ENCODE measurements at regions not wholly inside any gene's neighbourhood (a gene's known extent, or its start where the extent isn't known, plus 50 kb on each side); places are given as distances from the start of the nearest gene placed in this dataset.

DNA sequence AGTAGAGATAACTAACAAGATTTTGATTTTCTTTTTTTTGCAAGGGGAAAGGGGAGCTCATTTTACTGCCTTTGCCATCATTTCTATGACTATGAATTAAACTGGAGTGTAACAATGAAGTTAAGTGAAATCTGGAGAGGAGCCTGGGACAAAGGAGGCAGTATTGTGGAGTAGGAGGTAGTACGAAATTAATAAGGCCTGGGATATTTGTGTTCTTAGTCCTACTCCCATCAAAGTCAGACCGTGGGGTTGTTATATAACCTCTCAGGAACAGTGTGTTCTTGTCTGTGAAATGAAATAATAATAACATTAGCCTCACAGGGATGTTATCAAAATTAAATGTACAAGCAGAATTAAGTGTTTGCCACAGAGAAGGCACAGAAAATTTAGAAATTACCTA, 204.3 kb upstream of the EMCN start:
- TF ChIP-seq, protein P1, sequence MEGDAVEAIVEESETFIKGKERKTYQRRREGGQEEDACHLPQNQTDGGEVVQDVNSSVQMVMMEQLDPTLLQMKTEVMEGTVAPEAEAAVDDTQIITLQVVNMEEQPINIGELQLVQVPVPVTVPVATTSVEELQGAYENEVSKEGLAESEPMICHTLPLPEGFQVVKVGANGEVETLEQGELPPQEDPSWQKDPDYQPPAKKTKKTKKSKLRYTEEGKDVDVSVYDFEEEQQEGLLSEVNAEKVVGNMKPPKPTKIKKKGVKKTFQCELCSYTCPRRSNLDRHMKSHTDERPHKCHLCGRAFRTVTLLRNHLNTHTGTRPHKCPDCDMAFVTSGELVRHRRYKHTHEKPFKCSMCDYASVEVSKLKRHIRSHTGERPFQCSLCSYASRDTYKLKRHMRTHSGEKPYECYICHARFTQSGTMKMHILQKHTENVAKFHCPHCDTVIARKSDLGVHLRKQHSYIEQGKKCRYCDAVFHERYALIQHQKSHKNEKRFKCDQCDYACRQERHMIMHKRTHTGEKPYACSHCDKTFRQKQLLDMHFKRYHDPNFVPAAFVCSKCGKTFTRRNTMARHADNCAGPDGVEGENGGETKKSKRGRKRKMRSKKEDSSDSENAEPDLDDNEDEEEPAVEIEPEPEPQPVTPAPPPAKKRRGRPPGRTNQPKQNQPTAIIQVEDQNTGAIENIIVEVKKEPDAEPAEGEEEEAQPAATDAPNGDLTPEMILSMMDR (conservative IDR thresholded peaks at IDR 0.05; ENCODE audit: low read depth): no peak
- ChIA-PET CTCF (interaction anchor here (0.6 kb wide), 1 partner anchor 57 kb away, joined by 3 read pairs; no protein-coding TSS in a partner anchor), POLR2A (ENCODE audit: low non-redundant PET) (no interaction called here)
- no peak overlapping the region for H3K27ac ChIP-seq
- DNase-seq (ENCODE audit: low spot score): no peak

DNA sequence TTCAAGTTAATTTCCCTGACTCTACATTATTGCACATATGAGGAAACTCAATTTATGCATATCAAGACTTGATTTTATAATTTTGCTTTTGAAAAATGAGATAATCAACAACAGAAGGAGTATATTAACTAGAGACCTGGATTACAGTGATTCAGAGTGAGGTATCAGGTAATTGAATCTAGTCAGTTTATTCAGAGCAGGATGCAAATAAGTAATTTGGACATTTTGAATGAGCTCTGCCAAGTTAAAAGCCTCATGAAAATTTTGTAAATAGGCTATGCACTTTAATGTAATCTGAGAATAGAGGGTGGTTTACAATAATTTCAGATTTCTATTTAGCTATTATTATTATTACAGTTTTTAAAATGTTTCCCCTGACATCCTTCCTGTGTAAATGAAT, 203.7 kb upstream of the EMCN start:
- H3K27ac ChIP-seq: no peak overlapping the region
- TF ChIP-seq, protein P1 (conservative IDR thresholded peaks at IDR 0.05; ENCODE audit: low read depth): no peak
- no peak for DNase-seq (ENCODE audit: low spot score)
- ChIA-PET POLR2A (ENCODE audit: low non-redundant PET) (no interaction called here), CTCF (interaction anchor here (0.6 kb wide), 1 partner anchor 57 kb away, joined by 3 read pairs; no protein-coding TSS in a partner anchor)

DNA sequence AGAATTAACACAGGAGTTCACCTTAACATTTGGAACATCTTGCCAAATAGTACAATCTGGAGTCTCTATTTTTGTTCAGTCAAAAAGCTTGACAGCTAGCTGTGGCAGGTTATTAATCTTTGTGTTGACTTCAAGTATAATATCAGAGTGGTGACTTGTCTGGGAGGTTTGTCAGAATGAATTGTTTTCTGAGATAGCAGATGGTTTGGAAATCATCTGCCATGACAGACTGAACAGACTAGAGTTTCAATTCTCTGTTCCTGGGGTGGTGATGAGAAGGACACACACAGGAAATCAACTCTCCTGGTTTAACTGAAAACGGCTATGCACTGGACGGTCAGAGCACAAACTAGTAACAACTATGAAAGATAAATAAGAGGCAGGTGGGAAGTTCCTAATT, 203.3 kb upstream of the EMCN start:
- POLR2A ChIA-PET (ENCODE audit: low non-redundant PET): no interaction called here
- CTCF ChIA-PET: no interaction called here
- no peak for DNase-seq (ENCODE audit: low spot score)
- TF ChIP-seq, protein P1 (conservative IDR thresholded peaks at IDR 0.05; ENCODE audit: low read depth): no peak
- H3K27ac ChIP-seq: no peak overlapping the region

DNA sequence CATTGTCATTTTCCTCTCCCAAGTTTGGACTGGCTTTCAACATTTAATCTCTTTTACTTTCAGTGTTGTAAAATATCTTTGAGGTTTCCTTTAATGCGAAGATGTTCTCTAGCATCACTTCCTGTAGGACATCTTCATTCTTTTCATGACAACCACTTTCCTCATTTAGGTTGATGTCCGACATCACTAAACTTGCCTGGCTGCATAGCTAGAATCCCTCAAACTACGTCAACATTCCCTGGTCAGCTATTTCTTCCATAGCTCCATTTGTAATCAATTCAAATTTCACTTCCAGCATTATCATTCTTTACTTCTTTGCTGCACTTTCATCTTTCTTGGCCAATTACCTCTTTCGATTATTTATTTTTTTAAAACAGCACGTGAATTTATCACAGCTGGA, 198.6 kb upstream of the EMCN start:
- no peak overlapping the region for H3K27ac ChIP-seq
- TF ChIP-seq, protein P1 (conservative IDR thresholded peaks at IDR 0.05; ENCODE audit: low read depth): no peak
- CTCF ChIA-PET: interaction anchor here (0.6 kb wide), 1 partner anchor 67 kb away, joined by 3 read pairs; no protein-coding TSS in a partner anchor
- POLR2A ChIA-PET (ENCODE audit: low non-redundant PET): no interaction called here
- DNase-seq (ENCODE audit: low spot score): no peak

DNA sequence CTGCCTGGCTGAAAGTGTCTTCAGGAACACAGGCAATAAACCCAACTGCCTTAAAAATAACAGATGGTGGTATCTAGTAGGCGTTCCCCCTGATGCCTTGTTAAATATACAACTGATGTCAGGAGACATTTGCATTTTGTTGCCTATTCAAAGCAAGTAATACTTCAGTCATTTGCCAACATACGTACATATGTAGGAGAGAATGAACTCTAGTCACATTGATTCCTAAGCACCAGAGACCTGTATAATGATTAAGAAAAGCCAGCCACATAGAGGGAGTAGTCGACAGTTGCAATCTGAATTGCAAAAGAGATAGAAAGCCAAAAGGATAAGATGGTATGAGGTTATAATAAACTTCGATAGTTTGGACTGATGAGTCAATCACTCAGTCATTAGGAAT, 191.0 kb upstream of the EMCN start:
- no peak for DNase-seq (ENCODE audit: low spot score)
- H3K27ac ChIP-seq: no peak overlapping the region
- TF ChIP-seq, protein P1 (conservative IDR thresholded peaks at IDR 0.05; ENCODE audit: low read depth): no peak
- CTCF ChIA-PET: no interaction called here
- POLR2A ChIA-PET (ENCODE audit: low non-redundant PET): no interaction called here

DNA sequence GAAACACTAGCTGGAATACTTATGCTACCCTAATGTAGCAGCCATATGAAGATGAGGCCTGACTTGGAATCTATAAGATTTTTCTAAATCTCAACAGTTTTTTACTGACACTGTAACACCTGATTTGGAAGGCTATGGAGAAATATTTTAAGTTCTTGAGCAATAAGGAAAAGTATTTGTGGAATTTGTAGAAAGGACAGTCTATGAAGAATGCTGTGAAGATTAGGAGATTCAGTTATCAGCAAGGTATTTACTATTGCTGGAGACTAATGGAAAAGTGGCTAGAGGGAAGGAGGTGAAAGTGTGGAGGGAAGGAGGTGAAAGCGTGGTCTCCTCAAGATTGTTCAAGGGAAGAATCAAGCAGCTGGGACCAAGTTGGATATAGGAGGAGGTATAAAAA, 190.0 kb upstream of the EMCN start:
- DNase-seq (ENCODE audit: low spot score): no peak
- POLR2A ChIA-PET (ENCODE audit: low non-redundant PET): no interaction called here

More for the DNA sequence above, 190.0 kb upstream of the EMCN start:
- CTCF ChIA-PET: no interaction called here
- no peak overlapping the region for H3K27ac ChIP-seq
- TF ChIP-seq, protein P1 (conservative IDR thresholded peaks at IDR 0.05; ENCODE audit: low read depth): no peak
